IMR-90 (cell line): ENCODE measurements at regions not wholly inside any gene's neighbourhood (a gene's known extent, or its start where the extent isn't known, plus 50 kb on each side); places are given as distances from the start of the nearest gene placed in this dataset.

Source experiments
- ATAC-seq: fragments of 200-7000 bp; cut with Tn5 transposase; 2 replicates; pipeline ENCODE4 v1.9.1; 2020; ENCODE audit warnings: low read depth, mild to moderate bottlenecking, moderate library complexity
- BruUV-seq: library from RNA; stranded (reverse); fragments of 400-500 nt; replicated peaks from 2 replicates; lab custom pipeline; 2021; lab: Mats Ljungman, UMichigan
- CTCF ChIA-PET: fragments of 300-600 bp; formaldehyde crosslinking; extraction: SDS; loops from one replicate; lab custom pipeline; 2021; ENCODE audit warnings: antibody characterized with exemption; lab: Yijun Ruan, JAX
- POLR2A ChIA-PET: fragments of 300-600 bp; sonication (Branson Sonifier 250); formaldehyde crosslinking; loops from one replicate; lab custom pipeline; 2022; ENCODE audit warnings: antibody characterized with exemption; ENCODE audit not compliant: unreplicated experiment; lab: Charles Lee
- DNase-seq: peaks from one replicate; pipeline ENCODE4 v3.0.0; 2013
- H2AFZ ChIP-seq: replicated peaks from 2 replicates; pipeline ENCODE3; 2013; ENCODE audit warnings: low read length, mild to moderate bottlenecking; ENCODE audit not compliant: poor library complexity
- H2AK5ac ChIP-seq: 2 replicates; pipeline ENCODE4 v1.6.1; 2013; ENCODE audit warnings: low read depth, low read length, inconsistent platforms
- H2AK9ac ChIP-seq: replicated peaks from 2 replicates; pipeline ENCODE3; 2013; ENCODE audit warnings: mild to moderate bottlenecking, low read depth, low read length, moderate library complexity; ENCODE audit not compliant: poor library complexity
- H2BK120ac ChIP-seq: 2 replicates; pipeline ENCODE4 v1.6.1; 2013; ENCODE audit warnings: low read depth, low read length, inconsistent platforms
- H2BK15ac ChIP-seq: 3 replicates; pipeline ENCODE4 v1.6.1; 2013; ENCODE audit warnings: low read depth, low read length, inconsistent platforms
- H2BK20ac ChIP-seq: 2 replicates; pipeline ENCODE4 v1.6.1; 2013; ENCODE audit warnings: low read depth, mild to moderate bottlenecking, inconsistent platforms, low read length, moderate library complexity
- H2BK5ac ChIP-seq: 2 replicates; pipeline ENCODE4 v1.6.1; 2013; ENCODE audit warnings: mild to moderate bottlenecking, low read depth, low read length, inconsistent platforms; ENCODE audit not compliant: poor library complexity, severe bottlenecking
- H3K14ac ChIP-seq: replicated peaks from 2 replicates; pipeline ENCODE4 v1.6.1; 2013; ENCODE audit warnings: low read depth, low read length, inconsistent platforms
- H3K18ac ChIP-seq: 2 replicates; pipeline ENCODE4 v1.6.1; 2013; ENCODE audit warnings: low read depth, low read length, control low read depth
- H3K23ac ChIP-seq: 2 replicates; pipeline ENCODE4 v1.6.1; 2013; ENCODE audit warnings: low read depth, low read length, inconsistent platforms
- H3K27ac ChIP-seq: 2 replicates; pipeline ENCODE4 v1.5.1; 2013; ENCODE audit warnings: mild to moderate bottlenecking, control low read depth, low read length; ENCODE audit not compliant: insufficient read depth
- H3K27me3 ChIP-seq: 2 replicates; pipeline ENCODE4 v1.6.1; 2013; ENCODE audit warnings: low read length; ENCODE audit not compliant: control insufficient read depth, insufficient read depth
- H3K36me3 ChIP-seq: 2 replicates; pipeline ENCODE4 v1.6.1; 2013; ENCODE audit warnings: low read length, mixed read lengths; ENCODE audit not compliant: control insufficient read depth, insufficient read depth
- H3K4ac ChIP-seq: 2 replicates; pipeline ENCODE4 v1.6.1; 2013; ENCODE audit warnings: low read depth, low read length, inconsistent platforms
- H3K4me1 ChIP-seq: 2 replicates; pipeline ENCODE4 v1.6.1; 2013; ENCODE audit warnings: low read length, mixed read lengths; ENCODE audit not compliant: control insufficient read depth, insufficient read depth
- H3K4me2 ChIP-seq: 2 replicates; pipeline ENCODE4 v1.6.1; 2013; ENCODE audit warnings: low read depth, mild to moderate bottlenecking, control low read depth, low read length, moderate library complexity
- H3K4me3 ChIP-seq: 2 replicates; pipeline ENCODE4 v1.5.1; 2013; ENCODE audit warnings: low read depth, mild to moderate bottlenecking, control low read depth, low read length, moderate library complexity; ENCODE audit not compliant: insufficient read depth
- H3K56ac ChIP-seq: 2 replicates; pipeline ENCODE4 v1.6.1; 2013; ENCODE audit warnings: low read length, inconsistent platforms; ENCODE audit not compliant: insufficient read depth; ENCODE audit errors: extremely low read depth
- H3K79me1 ChIP-seq, 2 experiments: 2 replicates each; pipeline ENCODE4 v1.6.1; 2013; ENCODE audit warnings: low read length in 2 of 2, inconsistent platforms in 1 of 2, low read depth in 1 of 2
- H3K9ac ChIP-seq: 2 replicates; pipeline ENCODE4 v1.6.1; 2013; ENCODE audit warnings: low read depth, low read length, control low read depth
- H3K9me1 ChIP-seq: 2 replicates; pipeline ENCODE4 v1.6.1; 2013; ENCODE audit warnings: low read length, inconsistent platforms; ENCODE audit not compliant: insufficient read depth
- H3K9me3 ChIP-seq: 2 replicates; pipeline ENCODE4 v1.6.1; 2013; ENCODE audit warnings: low read length; ENCODE audit not compliant: control insufficient read depth, insufficient read depth
- H4K20me1 ChIP-seq: 2 replicates; pipeline ENCODE4 v1.6.1; 2013; ENCODE audit warnings: low read length, inconsistent platforms; ENCODE audit not compliant: insufficient read depth
- H4K5ac ChIP-seq: 2 replicates; pipeline ENCODE4 v1.6.1; 2013; ENCODE audit warnings: mild to moderate bottlenecking, low read depth, low read length, control low read depth
- H4K8ac ChIP-seq, 2 experiments: 2 replicates each; pipeline ENCODE4 v1.6.1; 2013; ENCODE audit warnings: low read depth in 2 of 2, low read length in 2 of 2, control low read depth in 1 of 2, inconsistent platforms in 1 of 2
- H4K91ac ChIP-seq: 2 replicates; pipeline ENCODE4 v1.6.1; 2013; ENCODE audit warnings: low read depth, low read length, inconsistent platforms; ENCODE audit not compliant: insufficient read depth
- BHLHE40 ChIP-seq: fragments of 150-350 bp; IDR thresholded peaks from 2 replicates; pipeline ENCODE4 v1.6.1; 2016; ENCODE audit warnings: mild to moderate bottlenecking, low read depth, low read length
- CEBPB ChIP-seq: IDR thresholded peaks from 2 replicates; pipeline ENCODE4 v1.6.1; 2012; ENCODE audit warnings: low read depth, low read length, improper control_type of control experiment
- CHD1 ChIP-seq: IDR thresholded peaks from 2 replicates; pipeline ENCODE4 v1.6.1; 2012; ENCODE audit warnings: low read depth, low read length, improper control_type of control experiment
- FOS ChIP-seq: fragments of 150-350 bp; IDR thresholded peaks from 2 replicates; pipeline ENCODE4 v1.6.1; 2016; ENCODE audit warnings: low read depth, low read length
- MAFK ChIP-seq: IDR thresholded peaks from 2 replicates; pipeline ENCODE4 v1.6.1; 2012; ENCODE audit warnings: low read depth, low read length, improper control_type of control experiment
- MAZ ChIP-seq: IDR thresholded peaks from 2 replicates; pipeline ENCODE4 v1.6.1; 2012; ENCODE audit warnings: low read depth, mild to moderate bottlenecking, low read length, improper control_type of control experiment, moderate library complexity, borderline replicate concordance
- MXI1 ChIP-seq: IDR thresholded peaks from 2 replicates; pipeline ENCODE4 v1.6.1; 2012; ENCODE audit warnings: low read depth, mild to moderate bottlenecking, low read length, moderate library complexity, borderline replicate concordance
- POLR2A ChIP-seq: IDR thresholded peaks from 2 replicates; pipeline ENCODE4 v1.6.1; 2012; ENCODE audit warnings: mild to moderate bottlenecking, low read depth, low read length
- RAD21 ChIP-seq: IDR thresholded peaks from 2 replicates; pipeline ENCODE4 v1.6.1; 2012; ENCODE audit warnings: low read length, improper control_type of control experiment
- RCOR1 ChIP-seq: IDR thresholded peaks from 2 replicates; pipeline ENCODE4 v1.6.1; 2012; ENCODE audit warnings: mild to moderate bottlenecking, low read length, improper control_type of control experiment; ENCODE audit not compliant: insufficient replicate concordance
- RFX5 ChIP-seq: IDR thresholded peaks from 2 replicates; pipeline ENCODE4 v1.8.0; 2012; ENCODE audit warnings: low read depth, mild to moderate bottlenecking, low read length, moderate library complexity
- SMC3 ChIP-seq: fragments of 150-350 bp; IDR thresholded peaks from 2 replicates; pipeline ENCODE4 v1.6.1; 2016; ENCODE audit warnings: low read depth, mild to moderate bottlenecking, antibody characterized with exemption, low read length, moderate library complexity
- WGBS, 2 experiments: methylation state at CpG; one replicate each; pipeline versions ENCODE4 v1.1.5 to v1.1.7; 2013; ENCODE audit warnings: missing lambda C conversion rate in 2 of 2; ENCODE audit not compliant: insufficient read length in 1 of 2; ENCODE audit errors: extremely low coverage in 2 of 2; 5-methylcytosine and 5-hydroxymethylcytosine counted together
- dilution Hi-C: fragments of 300-500 bp; cut with HindIII; formaldehyde crosslinking; loops from one replicate; pipeline ENCODE4 v1.14.3; 2018; ENCODE audit warnings: low sequenced_read_pairs; ENCODE audit not compliant: unreplicated experiment
- in situ Hi-C: fragments of 300-500 bp; cut with MboI; formaldehyde crosslinking; loops from 3 replicates; pipeline ENCODE4 v1.14.3; 2019; ENCODE audit warnings: low sequenced_read_pairs, inconsistent platforms, mixed read lengths
- intact Hi-C: fragments of 100-400 bp; cut with micrococcal nuclease; formaldehyde crosslinking; loops from 2 replicates; pipeline ENCODE4 v1.10.0; 2022
- TF ChIP-seq, protein P1 (sequence below): conservative IDR thresholded peaks from 2 replicates; pipeline ENCODE4 v1.5.1; 2012; ENCODE audit warnings: mild to moderate bottlenecking, low read depth, low read length, improper control_type of control experiment
- TF ChIP-seq, protein P2 (sequence below): fragments of 150-350 bp; IDR thresholded peaks from 2 replicates; pipeline ENCODE4 v1.6.1; 2017; ENCODE audit warnings: mild to moderate bottlenecking, antibody characterized with exemption, low read length, low read depth

DNA sequence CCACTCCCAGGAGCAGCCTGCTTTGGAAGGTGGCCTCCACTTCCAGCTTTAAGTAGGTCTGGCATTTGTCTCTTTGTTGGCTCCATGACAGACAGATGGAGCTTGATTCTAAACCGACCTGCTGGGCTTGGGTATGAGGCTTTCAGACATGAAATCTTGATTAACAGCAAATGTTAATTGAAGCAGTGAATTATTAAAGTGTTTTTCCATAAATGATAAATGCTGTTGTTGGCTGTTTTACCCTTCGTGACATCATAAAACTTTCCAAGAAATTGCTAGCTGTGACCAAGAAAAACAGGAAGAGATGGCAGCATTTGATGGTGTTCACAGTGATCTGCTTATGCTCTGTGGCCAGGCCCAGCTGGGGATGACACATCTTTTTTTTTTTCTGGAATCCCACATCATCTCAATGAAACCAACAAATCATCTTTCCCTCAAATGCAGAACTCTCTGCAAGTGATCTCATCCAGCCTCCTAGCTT is 66.1 kb downstream of the RBMXL2 start:
- Histone ChIP-seq H4K20me1 (no peaks in the 10 kb centered on the region), H4K5ac (no peak overlapping the region), H3K4me2 (no peak overlapping the region), H3K4ac (no peak overlapping the region), H3K4me3 (no peak overlapping the region), H2BK5ac (no peak overlapping the region), H3K18ac (no peak overlapping the region), H2BK120ac (no peak overlapping the region), H3K56ac (no peak overlapping the region), H2BK15ac (no peak overlapping the region), H3K9ac (no peak overlapping the region), H2BK20ac (no peak overlapping the region), H3K9me3 (no peaks in the 10 kb centered on the region), H2AFZ (no peak overlapping the region), H3K23ac (no peak overlapping the region), H4K91ac (no peak overlapping the region), H3K27me3 (no peaks in the 10 kb centered on the region), H3K79me1 (no peaks in the 10 kb centered on the region), H3K4me1 (no peaks in the 10 kb centered on the region), H3K14ac (no peak overlapping the region), H4K8ac (no peak overlapping the region), H3K9me1 (no peaks in the 10 kb centered on the region), H2AK5ac (no peak overlapping the region), H3K36me3 (no peaks in the 10 kb centered on the region), H3K27ac (no peak overlapping the region), H2AK9ac (no peak overlapping the region)
- TF ChIP-seq SMC3 = no peak
- TF ChIP-seq MXI1 = no peak
- TF ChIP-seq MAZ = no peak
- TF ChIP-seq POLR2A = no peak
- TF ChIP-seq, protein P1, sequence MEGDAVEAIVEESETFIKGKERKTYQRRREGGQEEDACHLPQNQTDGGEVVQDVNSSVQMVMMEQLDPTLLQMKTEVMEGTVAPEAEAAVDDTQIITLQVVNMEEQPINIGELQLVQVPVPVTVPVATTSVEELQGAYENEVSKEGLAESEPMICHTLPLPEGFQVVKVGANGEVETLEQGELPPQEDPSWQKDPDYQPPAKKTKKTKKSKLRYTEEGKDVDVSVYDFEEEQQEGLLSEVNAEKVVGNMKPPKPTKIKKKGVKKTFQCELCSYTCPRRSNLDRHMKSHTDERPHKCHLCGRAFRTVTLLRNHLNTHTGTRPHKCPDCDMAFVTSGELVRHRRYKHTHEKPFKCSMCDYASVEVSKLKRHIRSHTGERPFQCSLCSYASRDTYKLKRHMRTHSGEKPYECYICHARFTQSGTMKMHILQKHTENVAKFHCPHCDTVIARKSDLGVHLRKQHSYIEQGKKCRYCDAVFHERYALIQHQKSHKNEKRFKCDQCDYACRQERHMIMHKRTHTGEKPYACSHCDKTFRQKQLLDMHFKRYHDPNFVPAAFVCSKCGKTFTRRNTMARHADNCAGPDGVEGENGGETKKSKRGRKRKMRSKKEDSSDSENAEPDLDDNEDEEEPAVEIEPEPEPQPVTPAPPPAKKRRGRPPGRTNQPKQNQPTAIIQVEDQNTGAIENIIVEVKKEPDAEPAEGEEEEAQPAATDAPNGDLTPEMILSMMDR = no peak
- no peak for TF ChIP-seq RAD21
- TF ChIP-seq MAFK = no peak
- TF ChIP-seq FOS = no peak
- no peak for TF ChIP-seq BHLHE40
- TF ChIP-seq, protein P2, sequence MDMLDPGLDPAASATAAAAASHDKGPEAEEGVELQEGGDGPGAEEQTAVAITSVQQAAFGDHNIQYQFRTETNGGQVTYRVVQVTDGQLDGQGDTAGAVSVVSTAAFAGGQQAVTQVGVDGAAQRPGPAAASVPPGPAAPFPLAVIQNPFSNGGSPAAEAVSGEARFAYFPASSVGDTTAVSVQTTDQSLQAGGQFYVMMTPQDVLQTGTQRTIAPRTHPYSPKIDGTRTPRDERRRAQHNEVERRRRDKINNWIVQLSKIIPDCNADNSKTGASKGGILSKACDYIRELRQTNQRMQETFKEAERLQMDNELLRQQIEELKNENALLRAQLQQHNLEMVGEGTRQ = no peak
- TF ChIP-seq RFX5 = no peak
- no peak for TF ChIP-seq RCOR1
- no peak for TF ChIP-seq CHD1
- no peak for TF ChIP-seq CEBPB
- POLR2A ChIA-PET = no interaction called here
- dilution Hi-C loops (no loop called here), intact Hi-C loops (no loop called here), in situ Hi-C loops (no loop called here)
- ATAC-seq = no peak
- no CpG with 5 or more reads among the region's 2 CpGs for WGBS, 2 experiments
- BruUV-seq = no TSS peak
- DNase-seq = no peak
- CTCF ChIA-PET = interaction anchor here (0.6 kb wide), 1 partner anchor 9 kb away, joined by 3 read pairs; no protein-coding TSS in a partner anchor
